ENCODE measurements at regions not wholly inside any gene's neighbourhood (a gene's known extent, or its start where the extent isn't known, plus 50 kb on each side); places are given as distances from the start of the nearest gene placed in this dataset.

DNA sequence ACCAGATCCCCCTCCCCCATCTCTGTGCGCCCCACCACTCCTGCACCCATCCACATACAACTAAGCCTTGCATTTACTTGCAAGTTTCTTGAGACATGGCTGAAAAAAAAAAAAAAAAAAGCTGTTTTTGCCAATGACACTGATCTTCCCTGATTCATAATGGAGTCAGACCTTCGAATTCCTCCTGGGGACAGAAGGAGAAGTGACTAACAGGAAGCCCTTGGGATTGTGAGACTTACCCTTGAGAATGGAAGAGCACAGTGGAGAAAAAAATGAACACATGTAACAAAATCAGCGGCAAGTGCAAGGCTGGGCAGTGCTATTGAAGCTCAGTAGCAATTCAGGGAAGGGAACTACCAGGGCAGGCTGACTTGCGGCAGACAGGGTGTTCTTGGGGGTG is 288.4 kb downstream of the BCOR start:
- Histone ChIP-seq H3K9me3 (ENCODE audit: control insufficient read depth, low read length) (peaks cover 5% of the 10 kb centered on the region), H3K27me3 (replicated peaks; ENCODE audit: control insufficient read depth, insufficient read depth, low read length) (peaks cover 13% of the 10 kb centered on the region), H3K4me1 (ENCODE audit: control insufficient read depth, insufficient read depth, low read length) (peaks cover 20% of the 10 kb centered on the region), H3K9ac (ENCODE audit: low read length) (no peak overlapping the region), H3K36me3 (ENCODE audit: control insufficient read depth, insufficient read depth, low read length, severe bottlenecking) (no peaks in the 10 kb centered on the region), H3K4me3 (ENCODE audit: low read length) (no peak overlapping the region)
- peak; percentile 15 for DNase-seq (ENCODE audit: low read depth)

DNA sequence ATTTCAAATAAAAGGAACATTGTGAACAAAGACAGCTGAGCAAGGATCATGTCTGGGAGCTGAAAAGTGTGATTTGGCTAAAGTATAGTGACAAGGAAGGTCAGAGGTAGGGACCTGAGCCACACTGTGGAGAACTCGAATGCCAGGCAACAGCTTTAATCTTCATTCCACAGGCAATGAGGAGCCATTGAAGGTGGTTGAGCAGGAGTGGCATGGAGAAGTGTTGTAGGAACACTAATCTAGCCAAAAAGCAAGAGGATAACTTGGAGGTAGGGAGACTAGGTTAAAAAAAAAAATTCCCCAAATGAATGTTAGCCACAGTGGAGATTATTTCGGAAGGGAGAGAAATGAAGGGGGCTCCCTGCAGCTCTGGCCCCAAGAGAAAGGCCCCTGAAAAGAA is 286.9 kb downstream of the BCOR start:
- Histone ChIP-seq H3K9me3 (ENCODE audit: control insufficient read depth, low read length) (peaks cover 5% of the 10 kb centered on the region), H3K27me3 (replicated peaks; ENCODE audit: control insufficient read depth, insufficient read depth, low read length) (peaks cover 18% of the 10 kb centered on the region), H3K36me3 (ENCODE audit: control insufficient read depth, insufficient read depth, low read length, severe bottlenecking) (no peaks in the 10 kb centered on the region), H3K4me1 (ENCODE audit: control insufficient read depth, insufficient read depth, low read length) (peaks cover 20% of the 10 kb centered on the region), H3K9ac (ENCODE audit: low read length) (no peak overlapping the region), H3K4me3 (ENCODE audit: low read length) (no peak overlapping the region)
- no peak for DNase-seq (ENCODE audit: low read depth)

DNA sequence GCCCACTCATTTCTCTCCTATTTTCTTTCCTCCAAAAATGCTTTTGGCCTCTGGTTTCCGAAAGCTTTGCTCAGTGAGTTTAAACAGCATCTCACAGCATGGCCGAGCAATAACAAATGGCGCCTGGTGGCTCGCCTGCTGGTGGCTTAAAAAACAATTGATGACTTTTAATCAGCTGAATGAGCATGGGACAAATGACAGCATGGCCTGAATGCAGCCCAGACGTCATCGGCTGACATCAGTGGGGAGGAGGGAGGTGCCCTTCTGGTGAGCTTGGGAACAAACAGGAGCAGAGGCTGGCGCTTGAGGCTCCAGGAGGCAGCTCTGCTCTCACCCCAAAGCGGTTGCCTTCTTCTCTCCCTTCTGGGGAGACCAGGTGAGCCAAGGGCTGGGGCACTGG is 286.4 kb downstream of the BCOR start:
- no peak for DNase-seq (ENCODE audit: low read depth)
- peaks cover 23% of the 10 kb centered on the region for H3K27me3 ChIP-seq (replicated peaks; ENCODE audit: control insufficient read depth, insufficient read depth, low read length)
- H3K4me3 ChIP-seq (ENCODE audit: low read length) = no peak overlapping the region
- no peaks in the 10 kb centered on the region for H3K36me3 ChIP-seq (ENCODE audit: control insufficient read depth, insufficient read depth, low read length, severe bottlenecking)
- peaks cover 20% of the 10 kb centered on the region for H3K4me1 ChIP-seq (ENCODE audit: control insufficient read depth, insufficient read depth, low read length)
- no peak overlapping the region for H3K9ac ChIP-seq (ENCODE audit: low read length)
- H3K9me3 ChIP-seq (ENCODE audit: control insufficient read depth, low read length) = peaks cover 5% of the 10 kb centered on the region

- peaks cover 23% of the 10 kb centered on the region for H3K27me3 ChIP-seq (replicated peaks; ENCODE audit: control insufficient read depth, insufficient read depth, low read length)
- H3K9me3 ChIP-seq (ENCODE audit: control insufficient read depth, low read length) = peaks cover 5% of the 10 kb centered on the region
- H3K4me3 ChIP-seq (ENCODE audit: low read length) = no peak overlapping the region
- DNase-seq (ENCODE audit: low read depth) = no peak
- H3K9ac ChIP-seq (ENCODE audit: low read length) = no peak overlapping the region
- peaks cover 14% of the 10 kb centered on the region for H3K4me1 ChIP-seq (ENCODE audit: control insufficient read depth, insufficient read depth, low read length)
- no peaks in the 10 kb centered on the region for H3K36me3 ChIP-seq (ENCODE audit: control insufficient read depth, insufficient read depth, low read length, severe bottlenecking)
These were observed 284.0 kb downstream of the BCOR start for GRCh38 chrX:39813631-39814277.

DNA sequence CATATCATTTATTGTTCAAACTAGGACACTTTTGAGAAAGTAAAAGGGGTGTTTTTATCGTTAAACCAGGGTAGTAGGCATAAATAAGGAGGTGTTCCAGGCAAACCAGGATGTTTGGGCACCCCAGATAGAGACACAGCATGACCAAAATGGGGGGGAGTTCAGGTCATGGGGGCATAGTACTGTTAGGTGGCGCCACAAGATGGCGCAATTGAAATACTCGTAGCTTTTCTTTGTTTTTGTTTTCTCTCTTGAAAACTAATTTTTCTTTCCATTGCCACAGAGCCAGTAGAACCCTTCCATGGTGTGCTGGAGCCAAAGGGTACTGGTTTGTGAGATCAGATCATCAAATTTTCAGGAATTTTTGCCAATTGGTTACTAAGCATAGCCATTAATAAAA is 283.4 kb downstream of the BCOR start:
- Histone ChIP-seq H3K36me3 (ENCODE audit: control insufficient read depth, insufficient read depth, low read length, severe bottlenecking) (no peaks in the 10 kb centered on the region), H3K4me1 (ENCODE audit: control insufficient read depth, insufficient read depth, low read length) (peaks cover 10% of the 10 kb centered on the region), H3K9ac (ENCODE audit: low read length) (no peak overlapping the region), H3K4me3 (ENCODE audit: low read length) (no peak overlapping the region), H3K9me3 (ENCODE audit: control insufficient read depth, low read length) (peaks cover 5% of the 10 kb centered on the region), H3K27me3 (replicated peaks; ENCODE audit: control insufficient read depth, insufficient read depth, low read length) (peaks cover 22% of the 10 kb centered on the region)
- peak; percentile 60 for DNase-seq (ENCODE audit: low read depth)

DNA sequence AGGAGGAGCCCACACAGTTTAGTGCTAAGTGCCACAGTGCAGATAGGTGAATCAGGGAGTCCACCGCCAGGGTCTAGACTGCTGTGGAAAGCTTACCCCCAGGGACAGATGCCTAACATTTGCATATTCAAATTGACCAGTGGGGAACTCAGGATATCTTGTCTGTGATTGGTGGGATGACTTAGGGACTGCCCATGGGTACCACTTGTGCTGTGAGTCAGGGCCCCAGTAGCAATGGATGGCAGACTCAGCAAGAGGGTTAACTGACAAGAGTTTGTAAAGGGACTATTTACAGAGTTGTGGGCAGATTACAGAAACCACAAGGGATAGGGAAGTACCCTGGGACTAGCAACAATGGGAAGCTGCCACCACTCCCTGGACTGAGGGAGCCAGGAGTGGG is 282.1 kb downstream of the BCOR start:
- peaks cover 22% of the 10 kb centered on the region for H3K27me3 ChIP-seq (replicated peaks; ENCODE audit: control insufficient read depth, insufficient read depth, low read length)
- DNase-seq (ENCODE audit: low read depth) = no peak
- no peak overlapping the region for H3K4me3 ChIP-seq (ENCODE audit: low read length)
- H3K9me3 ChIP-seq (ENCODE audit: control insufficient read depth, low read length) = peaks cover 3% of the 10 kb centered on the region
- H3K36me3 ChIP-seq (ENCODE audit: control insufficient read depth, insufficient read depth, low read length, severe bottlenecking) = no peaks in the 10 kb centered on the region
- H3K4me1 ChIP-seq (ENCODE audit: control insufficient read depth, insufficient read depth, low read length) = peaks cover 10% of the 10 kb centered on the region
- no peak overlapping the region for H3K9ac ChIP-seq (ENCODE audit: low read length)

DNA sequence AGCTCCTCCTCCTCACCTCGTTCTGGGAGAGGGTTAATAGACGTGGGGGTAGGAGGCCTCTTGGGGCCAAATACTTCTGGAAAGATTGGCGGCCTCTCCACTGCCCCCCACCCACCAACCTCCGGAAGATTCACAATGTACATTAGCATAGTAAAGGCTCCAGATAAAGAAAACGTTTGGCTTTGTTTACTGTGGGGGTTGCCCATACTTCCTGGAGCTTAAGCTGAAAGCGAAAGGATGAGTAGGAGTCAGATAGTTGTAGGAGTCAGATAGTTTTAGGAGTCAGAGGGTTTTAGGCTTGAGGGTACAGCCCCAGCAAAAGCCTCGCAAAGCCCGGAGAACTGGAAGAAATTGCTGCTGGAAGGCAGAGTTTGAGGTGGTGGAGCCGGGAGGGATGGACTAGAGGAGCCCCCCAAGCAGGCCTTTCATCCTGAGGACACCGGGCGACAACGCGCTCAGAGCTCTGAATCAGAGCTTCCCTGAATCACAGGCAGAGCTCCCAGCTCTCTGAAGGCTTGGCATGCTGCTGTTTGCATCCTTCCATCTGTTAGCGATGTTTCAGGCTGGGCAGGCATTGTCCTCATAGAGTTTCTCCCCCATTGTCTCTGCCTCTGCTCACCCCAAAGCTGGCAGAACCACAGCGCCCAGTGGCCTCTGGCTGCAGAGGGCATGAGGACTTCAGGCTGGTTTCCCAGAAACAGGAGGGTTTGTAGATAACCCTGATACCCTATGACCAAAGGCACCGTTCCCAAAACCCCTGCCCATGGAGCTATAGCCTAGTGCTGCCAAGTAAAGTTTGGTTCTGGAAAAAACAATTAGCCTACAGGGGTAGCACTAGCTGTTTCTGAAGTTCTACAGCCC is 280.7 kb downstream of the BCOR start:
- H3K27me3 ChIP-seq (replicated peaks; ENCODE audit: control insufficient read depth, insufficient read depth, low read length) = peaks cover 22% of the 10 kb centered on the region
- no peaks in the 10 kb centered on the region for H3K9me3 ChIP-seq (ENCODE audit: control insufficient read depth, low read length)
- H3K4me1 ChIP-seq (ENCODE audit: control insufficient read depth, insufficient read depth, low read length) = peaks cover 10% of the 10 kb centered on the region
- DNase-seq (ENCODE audit: low read depth) = peak; percentile 39
- H3K36me3 ChIP-seq (ENCODE audit: control insufficient read depth, insufficient read depth, low read length, severe bottlenecking) = no peaks in the 10 kb centered on the region
- H3K9ac ChIP-seq (ENCODE audit: low read length) = peak overlapping the region; percentile 28
- H3K4me3 ChIP-seq (ENCODE audit: low read length) = no peak overlapping the region

DNA sequence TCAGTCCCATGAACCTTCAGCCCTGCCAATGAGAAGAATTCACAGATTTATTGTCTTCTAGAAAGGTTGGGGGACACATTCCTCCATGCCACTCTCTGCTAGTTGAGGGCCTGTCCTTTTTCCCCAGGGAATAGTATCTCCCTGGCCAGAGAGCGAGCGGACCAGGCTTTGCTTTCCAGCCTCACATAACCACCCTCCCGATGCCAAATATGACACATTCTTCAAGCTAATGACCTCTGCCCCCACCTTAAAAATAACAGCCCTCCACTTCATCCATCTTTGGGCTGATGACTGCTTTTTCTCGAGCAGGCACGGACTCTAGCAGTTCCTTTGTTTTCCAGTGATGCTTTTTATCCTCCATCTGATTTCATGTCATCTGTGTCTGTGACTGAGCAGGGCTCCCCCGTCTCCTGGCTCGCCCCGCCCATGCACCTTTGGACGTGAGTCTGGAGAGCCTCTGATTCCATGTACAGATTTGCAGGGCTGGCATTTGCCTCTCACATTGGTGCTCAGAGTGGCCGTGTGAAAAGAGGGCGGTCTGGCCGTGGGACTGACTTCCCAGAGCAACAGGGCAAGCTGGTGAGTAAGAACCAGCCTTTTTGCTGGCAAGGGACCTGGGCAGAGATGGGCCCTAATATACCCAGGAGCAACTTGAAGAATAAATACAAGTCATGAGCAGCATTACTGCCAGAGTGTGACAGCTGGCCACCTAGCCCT is 279.8 kb downstream of the BCOR start:
- H3K4me3 ChIP-seq (ENCODE audit: low read length) = no peak overlapping the region
- no peak for DNase-seq (ENCODE audit: low read depth)
- peaks cover 10% of the 10 kb centered on the region for H3K4me1 ChIP-seq (ENCODE audit: control insufficient read depth, insufficient read depth, low read length)
- H3K36me3 ChIP-seq (ENCODE audit: control insufficient read depth, insufficient read depth, low read length, severe bottlenecking) = no peaks in the 10 kb centered on the region
- H3K27me3 ChIP-seq (replicated peaks; ENCODE audit: control insufficient read depth, insufficient read depth, low read length) = peaks cover 22% of the 10 kb centered on the region
- H3K9ac ChIP-seq (ENCODE audit: low read length) = no peak overlapping the region
- H3K9me3 ChIP-seq (ENCODE audit: control insufficient read depth, low read length) = peaks cover 4% of the 10 kb centered on the region

- Histone ChIP-seq H3K4me3 (ENCODE audit: low read length) (no peak overlapping the region), H3K27me3 (replicated peaks; ENCODE audit: control insufficient read depth, insufficient read depth, low read length) (peaks cover 18% of the 10 kb centered on the region), H3K9ac (ENCODE audit: low read length) (no peak overlapping the region), H3K9me3 (ENCODE audit: control insufficient read depth, low read length) (peaks cover 12% of the 10 kb centered on the region), H3K36me3 (ENCODE audit: control insufficient read depth, insufficient read depth, low read length, severe bottlenecking) (no peaks in the 10 kb centered on the region), H3K4me1 (ENCODE audit: control insufficient read depth, insufficient read depth, low read length) (peaks cover 6% of the 10 kb centered on the region)
- DNase-seq (ENCODE audit: low read depth) = no peak
These were observed 279.0 kb downstream of the BCOR start for GRCh38 chrX:39818750-39819149.

- H3K27me3 ChIP-seq (replicated peaks; ENCODE audit: control insufficient read depth, insufficient read depth, low read length) = peaks cover 16% of the 10 kb centered on the region
- H3K9ac ChIP-seq (ENCODE audit: low read length) = no peak overlapping the region
- H3K4me1 ChIP-seq (ENCODE audit: control insufficient read depth, insufficient read depth, low read length) = no peaks in the 10 kb centered on the region
- H3K9me3 ChIP-seq (ENCODE audit: control insufficient read depth, low read length) = peaks cover 14% of the 10 kb centered on the region
- no peak overlapping the region for H3K4me3 ChIP-seq (ENCODE audit: low read length)
- DNase-seq (ENCODE audit: low read depth) = no peak
- no peaks in the 10 kb centered on the region for H3K36me3 ChIP-seq (ENCODE audit: control insufficient read depth, insufficient read depth, low read length, severe bottlenecking)
These were observed 277.6 kb downstream of the BCOR start for GRCh38 chrX:39819921-39820849.
